Astrocyte of the spinal cord (primary cell): ENCODE measurements at regions not wholly inside any gene's neighbourhood (a gene's known extent, or its start where the extent isn't known, plus 50 kb on each side); places are given as distances from the start of the nearest gene placed in this dataset.

Experiments
- DNase-seq: peaks from one replicate; pipeline ENCODE4 v3.0.0; 2011; ENCODE audit warnings: low read depth, low spot score
- H3K4me3 ChIP-seq: 2 replicates; pipeline ENCODE4 v1.5.1; 2011; ENCODE audit warnings: low read depth, mild to moderate bottlenecking, low read length, moderate library complexity
- in situ Hi-C: cut with HindIII; loops from 2 replicates; pipeline ENCODE4 v1.10.0; 2017; ENCODE audit warnings: low sequenced_read_pairs
- TF ChIP-seq, protein P1 (sequence below): IDR thresholded peaks from 2 replicates; pipeline ENCODE4 v1.5.1; 2012; ENCODE audit warnings: low read depth, mild to moderate bottlenecking, low read length, inconsistent platforms

DNA sequence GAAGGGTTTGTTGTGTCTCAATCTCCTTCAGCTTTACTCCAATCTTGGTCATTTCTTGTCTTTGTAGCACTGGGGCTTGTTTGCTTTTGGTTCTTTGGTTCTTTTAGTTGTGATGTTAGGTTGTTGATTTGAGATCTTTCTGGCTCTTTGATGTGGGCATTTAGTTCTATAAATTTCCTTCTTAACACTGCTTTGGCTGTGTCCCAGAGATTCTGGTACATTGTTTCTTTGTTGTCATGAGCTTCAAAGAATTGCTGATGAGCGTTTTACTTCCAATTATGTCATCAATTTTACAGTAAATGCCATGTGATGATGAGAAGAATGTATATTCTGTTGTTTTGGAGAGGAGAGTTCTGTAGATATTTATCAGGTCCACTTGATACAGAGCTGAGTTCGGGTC lies 353.3 kb downstream of the MAN2A1 start:
- H3K4me3 ChIP-seq: no peak overlapping the region
- in situ Hi-C loops: no loop called here
- DNase-seq: no peak
- TF ChIP-seq, protein P1, sequence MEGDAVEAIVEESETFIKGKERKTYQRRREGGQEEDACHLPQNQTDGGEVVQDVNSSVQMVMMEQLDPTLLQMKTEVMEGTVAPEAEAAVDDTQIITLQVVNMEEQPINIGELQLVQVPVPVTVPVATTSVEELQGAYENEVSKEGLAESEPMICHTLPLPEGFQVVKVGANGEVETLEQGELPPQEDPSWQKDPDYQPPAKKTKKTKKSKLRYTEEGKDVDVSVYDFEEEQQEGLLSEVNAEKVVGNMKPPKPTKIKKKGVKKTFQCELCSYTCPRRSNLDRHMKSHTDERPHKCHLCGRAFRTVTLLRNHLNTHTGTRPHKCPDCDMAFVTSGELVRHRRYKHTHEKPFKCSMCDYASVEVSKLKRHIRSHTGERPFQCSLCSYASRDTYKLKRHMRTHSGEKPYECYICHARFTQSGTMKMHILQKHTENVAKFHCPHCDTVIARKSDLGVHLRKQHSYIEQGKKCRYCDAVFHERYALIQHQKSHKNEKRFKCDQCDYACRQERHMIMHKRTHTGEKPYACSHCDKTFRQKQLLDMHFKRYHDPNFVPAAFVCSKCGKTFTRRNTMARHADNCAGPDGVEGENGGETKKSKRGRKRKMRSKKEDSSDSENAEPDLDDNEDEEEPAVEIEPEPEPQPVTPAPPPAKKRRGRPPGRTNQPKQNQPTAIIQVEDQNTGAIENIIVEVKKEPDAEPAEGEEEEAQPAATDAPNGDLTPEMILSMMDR: no peak

DNA sequence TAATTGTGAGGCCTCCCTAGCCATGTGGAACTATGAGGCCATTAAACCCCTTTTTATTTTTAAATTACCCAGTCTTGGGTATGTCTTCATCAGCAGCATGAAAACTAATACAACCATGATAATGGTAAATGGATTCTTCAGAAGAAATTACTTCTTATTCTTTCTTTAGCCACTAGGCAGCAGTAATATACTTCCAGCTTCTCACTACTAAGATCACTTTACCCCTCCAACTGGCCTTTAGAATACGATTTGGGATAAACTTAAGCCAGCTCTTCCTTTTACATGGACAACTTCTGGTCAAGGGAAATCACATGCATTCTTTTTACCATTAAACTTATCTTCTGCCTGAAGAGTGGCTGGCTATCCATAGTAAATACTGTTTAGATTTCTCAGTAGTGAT lies 355.4 kb downstream of the MAN2A1 start:
- TF ChIP-seq, protein P1: no peak
- H3K4me3 ChIP-seq: no peak overlapping the region
- DNase-seq: peak; percentile 19
- in situ Hi-C loops: no loop called here

DNA sequence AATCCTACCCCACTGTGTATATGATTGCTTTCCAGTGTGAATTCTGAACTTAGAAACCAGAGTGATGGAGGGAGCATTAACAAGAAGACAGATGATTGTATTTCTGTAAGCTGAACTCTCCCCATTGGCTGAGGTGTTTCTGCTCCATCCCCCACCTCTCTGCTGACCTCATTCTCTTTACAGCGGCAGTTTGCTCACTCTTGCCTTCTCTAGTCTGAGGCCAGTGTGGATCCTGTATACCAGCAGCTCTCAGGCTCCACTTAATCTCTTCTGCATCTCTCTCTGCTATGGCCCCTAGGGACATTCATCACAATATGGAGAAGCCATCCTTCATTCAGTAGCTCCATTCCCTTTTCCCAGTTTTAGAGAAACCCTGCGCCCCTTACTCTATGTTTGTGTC lies 358.8 kb downstream of the MAN2A1 start:
- no peak for DNase-seq
- H3K4me3 ChIP-seq: no peak overlapping the region
- in situ Hi-C loops: no loop called here
- TF ChIP-seq, protein P1: no peak

DNA sequence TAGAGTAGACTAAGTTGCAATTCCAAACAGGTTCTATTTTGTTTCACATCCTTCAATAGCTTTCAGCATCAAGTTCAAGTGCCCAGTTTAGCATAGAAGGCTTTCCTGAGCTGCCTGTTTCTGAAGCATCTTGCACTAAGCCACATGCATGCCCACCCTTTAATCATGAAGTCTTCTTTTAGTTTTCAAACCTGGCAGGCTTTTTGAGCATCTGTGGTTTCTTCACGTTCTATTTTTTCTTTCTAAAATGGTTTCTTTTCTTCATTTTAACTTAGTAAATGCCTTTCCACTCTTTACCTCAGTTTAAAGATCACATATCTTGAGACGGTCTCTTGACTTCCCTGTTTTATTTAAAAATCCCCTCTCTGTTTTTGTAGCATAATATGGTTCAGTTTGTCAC lies 360.1 kb downstream of the MAN2A1 start:
- in situ Hi-C loops: no loop called here
- TF ChIP-seq, protein P1: no peak
- no peak for DNase-seq
- no peak overlapping the region for H3K4me3 ChIP-seq

DNA sequence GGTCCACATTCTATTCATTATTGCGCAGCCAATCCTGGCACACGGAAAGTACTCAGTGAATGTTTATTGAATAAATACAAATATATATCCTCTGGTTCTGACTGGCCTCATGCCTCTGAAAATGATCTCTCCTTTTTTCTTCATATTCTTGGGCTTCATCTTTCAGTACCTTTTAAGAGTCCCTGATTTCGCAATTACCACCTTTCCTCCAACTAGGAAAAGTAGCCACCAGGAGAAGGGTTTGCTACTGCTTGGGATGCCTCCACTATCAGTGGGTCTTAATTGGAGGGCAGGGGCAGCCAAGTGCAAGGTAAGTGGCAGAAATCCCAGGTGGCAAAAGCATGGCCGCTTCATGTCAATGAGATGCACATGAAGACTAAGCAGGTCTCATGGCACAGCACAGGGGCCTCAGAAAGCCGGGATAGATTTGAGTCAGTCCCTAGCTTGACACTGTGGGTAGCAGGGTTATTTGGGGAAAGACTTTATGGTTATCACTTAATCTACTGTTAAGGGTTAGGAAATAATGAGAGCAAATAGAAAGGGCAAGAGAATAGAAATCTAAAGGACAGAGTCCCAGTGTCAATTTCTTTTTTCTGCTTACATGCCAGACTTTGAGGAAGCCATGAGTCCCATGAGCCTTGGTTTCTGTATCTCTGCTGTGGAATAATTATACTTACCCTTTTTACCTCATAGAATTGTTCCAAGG lies 361.1 kb downstream of the MAN2A1 start:
- TF ChIP-seq, protein P1: no peak
- in situ Hi-C loops: no loop called here
- DNase-seq: no peak
- no peak overlapping the region for H3K4me3 ChIP-seq

DNA sequence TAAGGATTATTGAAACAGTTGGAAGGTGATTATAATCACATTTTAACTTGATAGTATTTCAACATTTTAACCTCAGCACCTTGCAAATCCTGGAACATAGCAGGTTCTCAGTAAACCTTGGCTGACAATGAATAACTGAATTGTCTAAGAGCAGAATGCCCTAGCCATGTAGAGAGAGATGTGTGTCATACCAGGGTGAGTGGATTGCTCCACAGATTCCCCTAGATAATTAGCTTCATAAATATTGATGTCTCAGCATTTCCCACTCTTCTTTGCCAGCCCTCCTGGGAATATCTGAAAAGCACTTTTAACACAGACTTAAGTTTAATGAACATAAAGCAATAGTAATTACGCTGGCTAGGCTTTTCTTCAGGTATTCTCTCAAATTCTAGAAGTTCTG lies 363.5 kb downstream of the MAN2A1 start:
- in situ Hi-C loops: no loop called here
- no peak for DNase-seq

More for the DNA sequence above, 363.5 kb downstream of the MAN2A1 start:
- H3K4me3 ChIP-seq: no peak overlapping the region
- TF ChIP-seq, protein P1: no peak
